ENCODE measurements at regions not wholly inside any gene's neighbourhood (a gene's known extent, or its start where the extent isn't known, plus 50 kb on each side); places are given as distances from the start of the nearest gene placed in this dataset.
"Not testable (repeated sequence)": the region's sequence is repeated elsewhere in the genome, so short reads cannot be mapped to it uniquely, and the experiment has no call there.

GRCh38 chr6:85237478-85237877, 212.4 kb upstream of the NT5E start:
- DNase-seq: no peak
- H3K4me1 Mint-ChIP-seq (ENCODE audit: low read depth): no peaks in the 10 kb centered on the region
- ATAC-seq (ENCODE audit: poor library complexity): no peak

GRCh38 chr6:85236636-85237035, 213.2 kb upstream of the NT5E start:
- Histone ChIP-seq H3K9me3 (ENCODE audit: control insufficient read depth in 1 of 2, insufficient read depth in 1 of 2, low read length in 2 of 2) (no peaks in the 10 kb centered on the region), H3K4me3 (ENCODE audit: low read length) (no peak overlapping the region), H3K36me3 (ENCODE audit: insufficient read depth, low read length) (no peaks in the 10 kb centered on the region), H3K4me1 (ENCODE audit: insufficient read depth, low read length) (no peaks in the 10 kb centered on the region), H3K27ac (ENCODE audit: low read depth in 1 of 2, low read length in 2 of 2) (no peak overlapping the region), H3K27me3 (ENCODE audit: control insufficient read depth in 1 of 2, insufficient read depth in 2 of 2, low read length in 2 of 2) (no peaks in the 10 kb centered on the region)
- Mint-ChIP-seq H3K9me3 (peaks cover 4% of the 10 kb centered on the region), H3K27ac (no peak overlapping the region), H3K27me3 (no peaks in the 10 kb centered on the region), H3K4me1 (ENCODE audit: low read depth) (no peaks in the 10 kb centered on the region), H3K4me3 (no peak overlapping the region), H3K36me3 (ENCODE audit: low read depth) (no peaks in the 10 kb centered on the region)
- DNase-seq (no peak), ATAC-seq (ENCODE audit: poor library complexity) (no peak)
- ChIA-PET CTCF (no interaction called here), POLR2A (no interaction called here)
- intact Hi-C loops (cut with DNase I, micrococcal nuclease): no loop called here
- no peak for TF ChIP-seq CTCF (IDR thresholded peaks at IDR 0.05)

More at GRCh38 chr6:85237478-85237877, 212.4 kb upstream of the NT5E start:
- Histone ChIP-seq H3K36me3 (ENCODE audit: insufficient read depth, low read length) (no peaks in the 10 kb centered on the region), H3K27me3 (ENCODE audit: control insufficient read depth in 1 of 2, insufficient read depth in 2 of 2, low read length in 2 of 2) (no peaks in the 10 kb centered on the region), H3K27ac (ENCODE audit: low read depth in 1 of 2, low read length in 2 of 2) (no peak overlapping the region), H3K4me3 (ENCODE audit: low read length) (no peak overlapping the region), H3K4me1 (ENCODE audit: insufficient read depth, low read length) (no peaks in the 10 kb centered on the region), H3K9me3 (ENCODE audit: control insufficient read depth in 1 of 2, insufficient read depth in 1 of 2, low read length in 2 of 2) (no peaks in the 10 kb centered on the region)
- no peak overlapping the region for H3K27ac Mint-ChIP-seq
- TF ChIP-seq CTCF (IDR thresholded peaks at IDR 0.05): no peak
- intact Hi-C loops (cut with DNase I, micrococcal nuclease): no loop called here
- no peaks in the 10 kb centered on the region for H3K36me3 Mint-ChIP-seq (ENCODE audit: low read depth)
- ChIA-PET POLR2A (no interaction called here), CTCF (no interaction called here)
- no peaks in the 10 kb centered on the region for H3K27me3 Mint-ChIP-seq
- H3K4me3 Mint-ChIP-seq: no peak overlapping the region
- H3K9me3 Mint-ChIP-seq: peaks cover 4% of the 10 kb centered on the region

- CTCF ChIA-PET; H3K9me3 ChIP-seq (ENCODE audit: control insufficient read depth in 1 of 2, insufficient read depth in 1 of 2, low read length in 2 of 2); H3K4me3 Mint-ChIP-seq; DNase-seq; H3K4me1 Mint-ChIP-seq (ENCODE audit: low read depth); H3K27me3 ChIP-seq (ENCODE audit: control insufficient read depth in 1 of 2, insufficient read depth in 2 of 2, low read length in 2 of 2); H3K27me3 Mint-ChIP-seq; H3K4me1 ChIP-seq (ENCODE audit: insufficient read depth, low read length); intact Hi-C loops (cut with DNase I, micrococcal nuclease); ATAC-seq (ENCODE audit: poor library complexity); H3K36me3 Mint-ChIP-seq (ENCODE audit: low read depth); H3K4me3 ChIP-seq (ENCODE audit: low read length); POLR2A ChIA-PET; H3K27ac ChIP-seq (ENCODE audit: low read depth in 1 of 2, low read length in 2 of 2); H3K27ac Mint-ChIP-seq; H3K36me3 ChIP-seq (ENCODE audit: insufficient read depth, low read length): not testable (repeated sequence)
- peaks cover 30% of the 10 kb centered on the region for H3K9me3 Mint-ChIP-seq
These were observed 222.5 kb upstream of the NT5E start for GRCh38 chr6:85227345-85227744.

- H3K4me3 ChIP-seq (ENCODE audit: low read length); intact Hi-C loops (cut with DNase I, micrococcal nuclease); CTCF ChIA-PET; H3K36me3 ChIP-seq (ENCODE audit: insufficient read depth, low read length); H3K27me3 ChIP-seq (ENCODE audit: control insufficient read depth in 1 of 2, insufficient read depth in 2 of 2, low read length in 2 of 2); H3K27ac ChIP-seq (ENCODE audit: low read depth in 1 of 2, low read length in 2 of 2); H3K36me3 Mint-ChIP-seq (ENCODE audit: low read depth); H3K9me3 ChIP-seq (ENCODE audit: control insufficient read depth in 1 of 2, insufficient read depth in 1 of 2, low read length in 2 of 2); ATAC-seq (ENCODE audit: poor library complexity); H3K27me3 Mint-ChIP-seq; DNase-seq; H3K4me3 Mint-ChIP-seq; H3K4me1 ChIP-seq (ENCODE audit: insufficient read depth, low read length); POLR2A ChIA-PET; H3K27ac Mint-ChIP-seq; H3K4me1 Mint-ChIP-seq (ENCODE audit: low read depth): not testable (repeated sequence)
- peaks cover 26% of the 10 kb centered on the region for H3K9me3 Mint-ChIP-seq
These were observed 237.1 kb upstream of the NT5E start for GRCh38 chr6:85212794-85213193.

Measured in CD4-positive, alpha-beta T cell (primary cell).